OCI-LY7 (cell line): ENCODE measurements at regions not wholly inside any gene's neighbourhood (a gene's known extent, or its start where the extent isn't known, plus 50 kb on each side); places are given as distances from the start of the nearest gene placed in this dataset.

Source experiments
- EZH2phosphoT487 ChIP-seq: fragments of 200-600 bp; sonication (generic); IDR thresholded peaks from 2 replicates; pipeline ENCODE4 v1.6.1; 2018; ENCODE audit warnings: low read depth, borderline replicate concordance, mild to moderate bottlenecking, mixed run types, antibody characterized with exemption, low read length, moderate library complexity, mixed read lengths
- TF ChIP-seq, protein P1 (sequence below): fragments of 200-600 bp; sonication (generic); conservative IDR thresholded peaks from 2 replicates; pipeline ENCODE4 v1.5.1; 2014; ENCODE audit warnings: mild to moderate bottlenecking, antibody characterized with exemption, low read length, moderate library complexity, mixed read lengths

DNA sequence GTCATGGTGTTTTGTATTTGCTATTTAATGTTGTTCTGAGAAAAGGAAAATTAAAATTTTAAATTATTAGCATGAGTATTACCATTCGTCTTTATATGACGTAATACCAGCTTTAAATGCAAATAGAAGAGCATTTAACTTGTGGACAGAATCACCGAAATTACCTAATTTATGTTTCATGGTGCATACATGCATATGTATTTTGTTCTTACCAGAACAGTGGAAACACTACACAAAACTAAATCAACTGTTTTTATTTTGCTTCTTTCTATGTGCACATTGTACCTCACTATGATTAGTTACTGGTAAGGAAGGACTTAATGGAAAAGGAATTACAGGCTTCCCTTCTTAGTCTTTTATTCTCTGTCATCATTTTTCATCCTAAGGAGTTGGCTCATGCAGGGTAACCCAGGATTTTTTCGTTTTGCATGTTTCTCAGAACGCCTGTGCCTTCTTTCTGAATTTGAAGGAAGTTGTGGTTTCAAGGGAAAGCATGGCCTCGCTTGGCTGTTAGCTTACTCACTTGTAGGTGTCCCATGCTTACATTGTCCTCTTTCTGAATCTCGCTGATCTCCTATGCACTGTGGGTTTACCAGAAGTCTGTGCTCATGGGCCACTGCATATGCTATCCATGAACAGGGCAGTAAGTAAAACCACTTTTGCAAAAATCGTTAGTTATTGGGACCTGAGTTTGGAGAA lies 300.0 kb upstream of the PUDP start:
- TF ChIP-seq, protein P1, sequence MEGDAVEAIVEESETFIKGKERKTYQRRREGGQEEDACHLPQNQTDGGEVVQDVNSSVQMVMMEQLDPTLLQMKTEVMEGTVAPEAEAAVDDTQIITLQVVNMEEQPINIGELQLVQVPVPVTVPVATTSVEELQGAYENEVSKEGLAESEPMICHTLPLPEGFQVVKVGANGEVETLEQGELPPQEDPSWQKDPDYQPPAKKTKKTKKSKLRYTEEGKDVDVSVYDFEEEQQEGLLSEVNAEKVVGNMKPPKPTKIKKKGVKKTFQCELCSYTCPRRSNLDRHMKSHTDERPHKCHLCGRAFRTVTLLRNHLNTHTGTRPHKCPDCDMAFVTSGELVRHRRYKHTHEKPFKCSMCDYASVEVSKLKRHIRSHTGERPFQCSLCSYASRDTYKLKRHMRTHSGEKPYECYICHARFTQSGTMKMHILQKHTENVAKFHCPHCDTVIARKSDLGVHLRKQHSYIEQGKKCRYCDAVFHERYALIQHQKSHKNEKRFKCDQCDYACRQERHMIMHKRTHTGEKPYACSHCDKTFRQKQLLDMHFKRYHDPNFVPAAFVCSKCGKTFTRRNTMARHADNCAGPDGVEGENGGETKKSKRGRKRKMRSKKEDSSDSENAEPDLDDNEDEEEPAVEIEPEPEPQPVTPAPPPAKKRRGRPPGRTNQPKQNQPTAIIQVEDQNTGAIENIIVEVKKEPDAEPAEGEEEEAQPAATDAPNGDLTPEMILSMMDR = no peak
- no peak for TF ChIP-seq EZH2phosphoT487
